Epidermal melanocyte (primary cell): ENCODE measurements at regions not wholly inside any gene's neighbourhood (a gene's known extent, or its start where the extent isn't known, plus 50 kb on each side); places are given as distances from the start of the nearest gene placed in this dataset.
"Not testable (repeated sequence)": the region's sequence is repeated elsewhere in the genome, so short reads cannot be mapped to it uniquely, and the experiment has no call there.

Experiments
- DNase-seq: peaks from one replicate; pipeline ENCODE4 v3.0.0; 2011; ENCODE audit warnings: low spot score; ENCODE audit not compliant: insufficient read length

GRCh38 chr2:182477774-182478173 is 50.9 kb upstream of the PDE1A start:
- no peak for DNase-seq

- DNase-seq = no peak
These were observed 54.8 kb upstream of the PDE1A start for GRCh38 chr2:182481676-182482075.

GRCh38 chr2:182482511-182482910 is 55.7 kb upstream of the PDE1A start:
- DNase-seq = peak; percentile 18

- no peak for DNase-seq
These were observed 69.8 kb upstream of the PDE1A start for GRCh38 chr2:182496596-182496995.

- DNase-seq = no peak
These were observed 73.1 kb upstream of the PDE1A start for GRCh38 chr2:182499706-182500470.

GRCh38 chr2:182503886-182504285 is 77.0 kb upstream of the PDE1A start:
- no peak for DNase-seq

GRCh38 chr2:182504903-182505302 is 78.1 kb upstream of the PDE1A start:
- no peak for DNase-seq

GRCh38 chr2:182506606-182507005 is 79.8 kb upstream of the PDE1A start:
- DNase-seq = no peak

- not testable (repeated sequence) for DNase-seq
These were observed 81.7 kb upstream of the PDE1A start for GRCh38 chr2:182508583-182508982.

- DNase-seq = no peak
These were observed 82.4 kb upstream of the PDE1A start for GRCh38 chr2:182509216-182509615.

GRCh38 chr2:182521453-182522404 is 94.9 kb upstream of the PDE1A start:
- DNase-seq = no peak

- DNase-seq = peak; percentile 22
These were observed 95.6 kb upstream of the PDE1A start for GRCh38 chr2:182522405-182522896.

- DNase-seq = no peak
These were observed 96.2 kb upstream of the PDE1A start for GRCh38 chr2:182522972-182523473.

- DNase-seq = no peak
These were observed 103.8 kb upstream of the PDE1A start for GRCh38 chr2:182530636-182531035.

- no peak for DNase-seq
These were observed 113.4 kb upstream of the PDE1A start for GRCh38 chr2:182540252-182540651.

GRCh38 chr2:182541268-182541667 is 114.4 kb upstream of the PDE1A start:
- no peak for DNase-seq

- DNase-seq = no peak
These were observed 115.8 kb upstream of the PDE1A start for GRCh38 chr2:182542501-182543258.

- no peak for DNase-seq
These were observed 117.1 kb upstream of the PDE1A start for GRCh38 chr2:182543741-182544525.

- DNase-seq = no peak
These were observed 118.8 kb upstream of the PDE1A start for GRCh38 chr2:182545420-182546167.
